Erythroblast (primary cell): ENCODE measurements at regions not wholly inside any gene's neighbourhood (a gene's known extent, or its start where the extent isn't known, plus 50 kb on each side); places are given as distances from the start of the nearest gene placed in this dataset.
"Not testable (repeated sequence)": the region's sequence is repeated elsewhere in the genome, so short reads cannot be mapped to it uniquely, and the experiment has no call there.

ENCODE experiments used
- DNase-seq, 2 experiments: peaks; one replicate each; lab custom pipeline; 2025; lab: John Stamatoyannopoulos, UW
- GATA1 ChIP-seq: IDR thresholded peaks from 2 replicates; pipeline ENCODE4 v1.6.1; 2011; ENCODE audit warnings: low read depth, mild to moderate bottlenecking, control low read depth, low read length, moderate library complexity
- POLR2A ChIP-seq: IDR thresholded peaks from 2 replicates; pipeline ENCODE4 v1.6.1; 2011; ENCODE audit warnings: mild to moderate bottlenecking, low read length

DNA sequence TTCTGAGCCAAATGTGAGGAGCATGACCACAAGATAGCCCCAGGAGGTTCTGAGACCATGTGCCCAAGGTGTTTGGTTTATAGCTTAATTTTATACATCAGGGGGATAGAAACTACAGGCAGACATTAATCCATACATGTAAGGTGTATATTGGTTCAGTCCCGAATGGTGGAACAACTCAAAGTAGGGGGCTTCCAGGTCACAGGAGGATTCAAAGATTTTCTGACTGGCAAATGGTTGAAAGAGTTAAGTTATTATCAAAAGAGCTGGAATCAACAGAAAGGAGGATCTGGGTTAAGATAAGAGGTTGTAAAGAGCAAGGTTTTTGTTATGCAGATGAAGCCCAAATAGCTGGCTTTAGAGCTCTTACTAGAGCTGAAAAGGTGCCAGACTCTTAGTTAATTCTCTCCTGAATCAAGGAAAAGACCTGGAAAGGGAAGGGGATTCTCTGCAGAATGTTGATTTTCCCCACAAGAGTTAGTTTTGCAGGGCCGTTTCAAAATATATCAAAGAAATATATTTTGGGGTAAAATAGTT lies 640.0 kb downstream of the IPMK start:
- TF ChIP-seq GATA1 (no peak), POLR2A (no peak)
- no peak for DNase-seq

DNA sequence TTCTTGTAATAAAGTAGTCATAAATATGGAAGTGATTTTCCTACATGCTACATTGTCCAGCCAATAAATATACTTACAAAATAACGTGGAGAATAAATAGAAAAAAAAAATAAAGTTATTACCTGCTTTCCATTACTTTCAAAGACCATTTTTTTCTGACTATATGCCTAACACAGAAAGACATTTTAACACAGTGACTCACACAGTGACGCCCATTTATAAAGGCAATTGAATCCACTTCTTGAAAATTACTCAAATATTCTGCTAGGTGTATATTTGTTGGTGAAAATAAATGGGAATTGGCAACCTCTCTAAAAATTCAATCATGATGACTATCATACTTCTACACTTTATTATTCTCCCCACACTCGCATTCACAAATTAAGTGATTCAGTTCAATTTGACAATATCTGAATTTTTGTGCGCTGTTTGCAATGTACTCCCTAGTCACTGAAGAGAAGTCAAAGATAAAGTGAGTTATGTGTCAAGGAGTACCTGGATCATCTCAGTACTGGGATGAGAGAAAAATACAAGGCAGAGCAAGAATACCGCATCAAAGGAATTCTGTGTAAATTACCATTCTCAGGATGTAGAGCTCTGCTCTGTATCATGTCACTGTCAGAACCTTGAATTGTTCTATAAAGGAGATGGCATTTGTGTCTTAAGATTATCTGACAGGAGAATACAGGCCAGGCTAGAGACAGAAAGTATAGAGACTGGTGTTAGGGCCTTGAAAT lies 642.7 kb downstream of the IPMK start:
- TF ChIP-seq POLR2A (no peak), GATA1 (no peak)
- DNase-seq = no peak

DNA sequence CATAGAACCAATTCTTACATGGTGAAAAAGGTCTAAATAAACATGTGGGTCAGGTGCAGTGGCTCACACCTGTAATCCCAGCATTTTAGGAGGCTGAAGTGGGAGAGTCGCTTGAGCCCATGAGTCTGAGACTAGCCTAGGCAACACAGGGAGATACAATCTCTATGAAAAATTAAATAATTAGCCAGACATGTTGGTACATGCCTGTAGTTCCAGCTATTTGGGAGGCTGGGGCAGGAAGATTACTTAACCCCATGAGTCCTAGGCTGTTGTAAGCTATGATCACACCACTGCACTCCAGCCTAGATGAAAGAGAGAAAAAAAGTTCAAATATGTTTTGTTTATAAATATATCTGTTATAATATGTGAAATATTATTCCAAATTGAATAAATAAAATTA lies 643.6 kb downstream of the IPMK start:
- DNase-seq = no peak
- no peak for TF ChIP-seq POLR2A
- no peak for TF ChIP-seq GATA1

DNA sequence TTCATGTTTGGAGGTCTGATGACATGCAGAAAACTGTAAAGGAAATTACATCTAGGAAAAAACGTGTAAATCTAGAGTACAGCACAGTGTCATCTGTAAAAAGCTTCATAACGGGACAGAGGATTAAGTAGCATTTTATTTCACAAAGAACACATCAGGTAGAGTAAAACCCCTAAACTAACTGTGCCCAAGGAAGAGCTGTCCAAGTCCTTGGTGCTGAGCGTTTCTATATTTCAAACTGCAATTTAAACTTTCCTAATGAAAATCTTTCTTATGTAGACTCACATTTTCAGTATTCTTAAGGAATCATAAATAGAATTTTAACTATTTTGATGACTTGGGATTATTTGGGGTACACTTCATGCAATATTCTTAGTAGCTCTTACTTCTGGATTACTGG lies 646.2 kb downstream of the IPMK start:
- TF ChIP-seq GATA1 (no peak), POLR2A (no peak)
- no peak for DNase-seq

DNA sequence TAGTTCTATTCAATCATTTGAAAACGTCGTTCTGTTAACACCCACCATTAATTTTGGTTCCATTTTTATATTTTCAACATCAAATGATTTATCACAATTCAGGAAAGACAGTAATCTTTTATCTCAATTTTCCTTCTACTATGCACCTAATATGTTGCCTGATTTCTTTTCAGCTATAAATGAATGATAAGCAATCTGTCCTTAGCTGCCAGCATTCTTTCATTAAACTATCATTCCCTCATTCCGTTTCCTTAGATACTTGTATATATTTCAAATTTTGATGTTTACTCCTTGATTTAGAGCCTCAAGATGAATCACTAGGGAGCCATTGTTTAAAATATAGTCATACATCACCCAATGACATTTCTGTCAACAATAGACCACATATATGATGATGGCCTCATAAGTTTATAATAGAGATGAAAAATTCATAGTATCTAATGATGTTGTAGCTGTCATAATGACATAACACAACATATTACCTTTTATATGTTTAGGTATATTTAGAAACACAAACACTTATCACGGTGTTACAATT lies 661.7 kb downstream of the IPMK start:
- DNase-seq = no peak
- TF ChIP-seq POLR2A (no peak), GATA1 (no peak)

DNA sequence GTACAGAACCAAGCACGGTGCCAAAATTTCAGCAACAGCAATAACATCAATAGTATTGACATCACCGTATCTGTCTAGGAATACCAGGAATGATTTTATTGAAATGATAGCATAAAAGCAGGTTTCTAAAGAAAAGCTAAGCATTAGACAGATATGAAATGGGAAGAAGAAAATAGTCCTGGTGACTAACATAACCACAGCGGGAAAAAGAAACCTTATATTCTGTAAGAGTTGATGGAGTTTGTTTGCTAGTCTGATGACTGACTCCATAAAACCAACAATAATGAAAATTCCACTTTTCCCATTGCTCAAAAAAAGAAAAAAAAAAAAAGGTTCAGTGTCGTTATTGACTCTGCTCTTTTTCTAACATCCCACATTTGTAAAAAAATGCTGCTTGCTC lies 668.3 kb downstream of the IPMK start:
- no peak for DNase-seq
- no peak for TF ChIP-seq POLR2A
- no peak for TF ChIP-seq GATA1

DNA sequence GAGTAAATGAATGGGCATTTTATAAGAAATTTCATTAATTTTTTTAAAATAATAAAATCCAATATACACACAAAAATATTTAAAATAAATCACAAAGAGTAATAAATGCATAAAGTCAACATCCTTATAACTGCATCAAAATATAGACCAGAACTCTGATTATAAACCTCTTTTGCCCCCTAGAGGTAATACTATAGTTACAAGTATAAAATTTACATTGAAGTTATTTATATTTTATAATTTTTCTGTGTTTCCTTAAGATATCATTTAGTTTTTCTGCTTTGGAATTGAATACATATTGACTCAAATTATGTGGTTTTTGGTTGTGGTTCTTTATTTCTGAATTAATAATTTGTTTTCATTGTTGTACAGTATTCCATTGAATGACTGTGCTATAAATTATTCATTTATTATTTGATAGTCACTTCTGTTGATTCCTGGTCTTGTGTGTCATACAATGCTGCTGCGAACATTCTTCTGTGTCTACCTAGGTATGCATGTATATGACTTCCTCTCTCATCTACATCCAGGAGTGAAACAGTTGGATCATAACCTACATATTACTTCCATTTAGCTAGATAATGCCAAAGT lies 673.6 kb downstream of the IPMK start:
- no peak for DNase-seq
- no peak for TF ChIP-seq POLR2A
- no peak for TF ChIP-seq GATA1

DNA sequence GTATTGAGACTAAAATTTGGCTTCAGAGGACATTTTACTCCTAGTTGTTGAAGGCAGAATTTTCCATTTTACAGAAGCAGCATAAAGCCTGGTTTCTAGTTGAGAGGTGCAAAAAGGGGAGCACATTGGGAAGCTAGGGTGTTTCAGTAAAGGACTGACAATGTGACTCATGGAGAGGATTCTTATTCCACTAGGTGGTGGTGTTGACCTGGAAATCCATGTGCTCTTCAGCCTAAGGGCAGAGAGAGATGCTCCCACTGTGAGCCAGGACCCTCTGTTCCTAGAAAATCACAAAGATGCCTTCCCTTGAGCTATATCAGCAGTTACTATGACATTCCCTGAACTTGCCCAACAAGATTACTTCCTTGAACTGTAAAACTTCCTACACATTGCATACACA lies 687.8 kb downstream of the IPMK start:
- peak in 1 of 2 experiments; percentile 10 for DNase-seq
- no peak for TF ChIP-seq POLR2A
- TF ChIP-seq GATA1 = no peak

DNA sequence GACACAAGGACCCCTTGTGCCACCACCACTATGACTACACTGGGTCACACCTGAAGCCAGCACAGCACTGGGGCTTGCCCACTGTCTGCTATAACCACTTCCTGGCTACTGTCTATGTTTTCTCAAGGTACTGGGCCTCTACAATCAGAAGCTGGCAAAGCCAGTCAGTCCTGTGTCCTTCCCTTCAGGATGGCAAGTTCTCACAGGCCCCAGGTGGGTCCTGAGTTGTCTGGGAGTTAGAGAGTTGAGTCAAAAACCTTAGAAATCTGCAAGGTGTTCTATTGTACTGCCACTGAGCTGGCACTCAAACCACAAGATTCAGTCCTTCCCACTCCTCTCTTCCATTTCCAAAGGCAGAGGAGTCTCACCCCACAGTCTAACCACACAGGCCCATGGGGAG lies 705.5 kb downstream of the IPMK start:
- TF ChIP-seq POLR2A = no peak
- no peak for TF ChIP-seq GATA1
- DNase-seq = no peak

DNA sequence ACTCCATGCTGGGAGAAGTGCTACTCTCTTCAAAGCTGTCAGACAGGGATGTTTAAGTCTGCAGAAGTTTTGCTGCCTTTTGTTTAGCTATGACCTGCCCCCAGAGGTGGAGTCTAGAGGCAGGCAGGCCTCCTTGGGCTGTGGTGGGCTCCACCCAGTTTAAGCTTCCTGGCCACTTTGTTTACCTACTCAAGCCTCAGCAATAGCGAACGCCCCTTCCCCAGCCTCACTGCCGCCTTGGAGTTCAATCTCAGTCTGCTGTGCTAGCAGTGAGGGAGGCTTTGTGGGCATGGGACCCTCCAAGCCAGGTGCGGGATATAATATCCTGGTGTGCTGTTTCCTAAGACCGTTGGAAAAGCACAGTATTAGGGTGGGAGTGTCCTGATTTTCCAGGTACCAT lies 715.9 kb downstream of the IPMK start:
- not testable (repeated sequence) for DNase-seq

DNA sequence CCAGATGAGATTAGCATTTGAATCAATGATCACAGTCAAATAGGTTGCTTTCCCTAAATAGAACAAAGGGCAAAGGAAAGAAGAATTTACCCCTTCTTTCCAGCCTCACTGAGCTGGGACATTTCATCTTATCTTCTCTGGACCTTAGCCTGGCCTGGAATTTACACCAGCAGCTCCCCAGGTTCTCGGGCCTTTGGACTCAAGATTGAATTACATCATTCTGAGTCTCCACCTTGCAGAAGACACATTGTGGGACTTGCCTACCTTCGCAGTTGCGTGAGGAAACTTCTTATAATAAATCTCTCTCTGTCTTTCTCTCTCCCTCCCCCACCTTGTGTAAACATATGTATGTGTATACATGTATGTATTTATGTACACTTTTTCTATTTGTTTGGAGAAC lies 732.4 kb downstream of the IPMK start:
- TF ChIP-seq GATA1 (no peak), POLR2A (no peak)

DNA sequence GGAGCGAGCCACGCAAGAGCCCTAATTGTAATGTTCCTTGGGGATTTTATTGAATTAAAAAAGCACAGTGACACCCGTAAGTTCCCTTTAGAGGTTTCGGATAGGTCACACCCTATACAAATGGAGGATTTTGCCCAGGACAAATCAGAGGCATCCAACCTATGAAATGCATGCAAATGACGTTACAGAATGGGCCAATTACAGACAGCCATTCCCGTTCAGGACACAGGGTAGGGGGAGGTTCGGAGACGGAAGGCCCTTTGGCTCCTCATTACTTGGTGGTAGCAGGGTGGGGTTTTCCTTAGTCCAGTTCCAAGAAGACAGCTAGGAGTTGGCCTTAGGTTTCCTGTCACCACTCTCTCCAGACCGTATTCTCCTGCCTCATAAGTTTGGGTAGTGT lies 754.1 kb downstream of the IPMK start:
- no peak for DNase-seq
- no peak for TF ChIP-seq POLR2A
- no peak for TF ChIP-seq GATA1

More for the DNA sequence above, 732.4 kb downstream of the IPMK start:
- no peak for DNase-seq

DNA sequence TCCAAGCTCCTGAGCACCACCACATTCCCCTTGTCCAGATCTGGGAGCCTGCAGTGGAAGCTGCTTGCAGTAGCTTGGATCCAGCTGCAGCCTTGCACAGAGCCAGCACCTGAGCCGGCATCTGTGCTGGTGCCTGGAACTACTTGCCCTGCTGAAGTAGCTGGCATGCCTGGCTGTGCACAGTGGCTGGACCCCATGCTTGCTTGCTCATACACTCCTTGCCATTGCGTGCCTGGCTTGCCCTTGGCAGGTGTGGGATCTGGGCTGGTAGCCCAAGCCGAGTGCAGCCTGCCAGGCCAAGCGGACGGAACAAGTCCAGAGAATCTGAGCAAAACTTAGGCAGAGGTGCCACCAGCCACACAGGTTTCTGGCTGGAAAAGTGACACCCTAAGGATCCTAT lies 759.9 kb downstream of the IPMK start:
- no peak for TF ChIP-seq POLR2A
- no peak for TF ChIP-seq GATA1
- no peak for DNase-seq

DNA sequence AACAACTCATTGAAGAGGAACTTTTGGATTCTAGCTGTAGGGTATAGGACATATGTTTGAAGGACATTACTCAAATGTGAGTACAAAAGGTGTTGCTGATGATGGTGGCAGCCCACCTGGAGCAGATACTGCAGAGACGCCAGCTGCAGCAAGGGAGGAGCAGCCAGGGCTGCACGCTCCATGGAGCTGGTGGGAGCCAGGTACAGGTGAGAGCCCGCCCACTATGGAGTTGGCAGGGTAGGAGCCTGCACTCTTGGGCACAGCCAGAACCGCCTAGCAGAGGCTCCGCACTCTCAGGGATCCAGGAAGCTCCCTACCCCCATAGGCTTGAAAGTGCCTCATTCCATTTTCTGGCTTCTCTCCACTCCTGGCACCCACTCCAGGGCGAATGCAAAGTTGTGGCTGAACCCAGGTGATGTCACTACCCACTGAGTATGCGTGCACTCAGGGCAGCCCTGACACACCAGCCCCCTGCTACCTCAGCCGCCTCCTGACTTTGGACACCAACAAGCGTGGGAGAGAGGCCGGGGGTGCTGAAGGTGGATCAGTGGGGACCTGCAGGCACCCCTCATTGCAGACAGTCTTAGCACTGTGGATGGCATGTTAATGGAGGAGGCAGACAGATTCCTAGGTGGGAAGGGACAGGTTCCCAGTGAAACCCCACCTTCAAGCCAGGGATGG lies 761.1 kb downstream of the IPMK start:
- no peak for TF ChIP-seq POLR2A
- no peak for TF ChIP-seq GATA1
- DNase-seq = no peak

DNA sequence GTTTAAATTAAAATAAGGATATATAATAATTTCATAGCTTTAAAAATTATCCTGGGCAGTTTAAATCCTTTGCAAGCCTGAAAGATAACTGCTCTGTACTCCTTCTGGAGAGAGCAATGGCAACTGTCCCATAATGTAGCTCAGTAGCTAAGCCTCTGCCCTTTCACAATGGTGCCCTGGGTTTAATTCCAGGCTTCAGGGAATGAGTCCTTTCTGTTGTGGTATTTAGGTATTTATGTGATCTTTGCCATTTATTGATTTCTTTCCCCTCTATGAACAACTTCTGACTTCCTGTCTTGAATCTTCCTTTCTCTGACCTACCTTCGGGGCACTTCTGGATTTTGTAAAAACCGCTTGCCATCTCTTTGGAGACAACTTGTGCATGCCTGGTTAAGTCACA lies 773.2 kb downstream of the IPMK start:
- no peak for TF ChIP-seq GATA1
- no peak for TF ChIP-seq POLR2A
- DNase-seq = no peak
